ENCODE measurements at regions not wholly inside any gene's neighbourhood (a gene's known extent, or its start where the extent isn't known, plus 50 kb on each side); places are given as distances from the start of the nearest gene placed in this dataset.

GRCh38 chr5:7000310-7000709, 287.1 kb downstream of the TENT4A start:
- H3K4me1 ChIP-seq = no peaks in the 10 kb centered on the region
- H3K9me3 ChIP-seq = no peaks in the 10 kb centered on the region
- ATAC-seq (no peak), FAIRE-seq (no peak), DNase-seq (ENCODE audit: low read depth in 1 of 2, low spot score in 1 of 2) (no peak)
- no peak overlapping the region for H3K4me2 ChIP-seq
- ChIA-PET CTCF (no interaction called here), POLR2A (no interaction called here)
- WGBS (ENCODE audit: missing lambda C conversion rate) = 1% methylated on average over 4 of the region's 4 CpGs
- no peak overlapping the region for H3K27ac ChIP-seq
- no peak for TF ChIP-seq MAFK (IDR thresholded peaks at IDR 0.05; ENCODE audit: partially characterized antibody)
- no peak for TF ChIP-seq GATA3 (IDR thresholded peaks at IDR 0.05; ENCODE audit: borderline replicate concordance)
- no peak for TF ChIP-seq CBX2 (IDR thresholded peaks at IDR 0.05; ENCODE audit: borderline replicate concordance, low read depth)
- TF ChIP-seq RARB (CRISPR knock-in tag; IDR thresholded peaks at IDR 0.05) = no peak
- no peak for TF ChIP-seq TP53 (CRISPR knock-in tag; IDR thresholded peaks at IDR 0.05)
- TF ChIP-seq NFE2L2 (conservative IDR thresholded peaks at IDR 0.05; ENCODE audit: low read length) = no peak
- no peak for TF ChIP-seq CEBPB (IDR thresholded peaks at IDR 0.05)
- no peak overlapping the region for H3K4me3 ChIP-seq

DNA sequence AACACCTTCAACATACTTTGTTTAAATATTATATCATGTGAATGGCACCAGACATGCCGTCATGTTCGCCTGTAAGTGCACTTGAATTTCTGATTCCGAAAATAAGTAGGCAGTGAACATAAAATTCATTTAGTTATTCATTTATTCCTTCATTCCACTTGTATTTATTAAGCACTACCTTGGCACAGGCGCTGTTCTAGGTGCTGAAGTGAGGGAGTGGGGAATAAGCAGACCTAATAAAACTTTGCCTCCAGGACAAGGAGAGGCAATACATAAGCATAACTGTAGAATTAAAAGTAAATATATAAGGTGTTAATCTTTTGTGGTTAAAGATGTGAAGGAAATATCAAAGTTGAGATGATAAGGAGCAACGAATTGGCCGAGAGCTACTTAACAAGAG, 297.4 kb downstream of the TENT4A start:
- FAIRE-seq (no peak), DNase-seq (ENCODE audit: low read depth in 1 of 2, low spot score in 1 of 2) (no peak), ATAC-seq (no peak)
- H3K9me3 ChIP-seq = no peaks in the 10 kb centered on the region
- H3K27ac ChIP-seq = no peak overlapping the region
- ChIA-PET CTCF (interaction anchor here (1.1 kb wide), 1 partner anchor 19 kb away, joined by 3 read pairs; no protein-coding TSS in a partner anchor), POLR2A (no interaction called here)
- no peak overlapping the region for H3K4me2 ChIP-seq
- TF ChIP-seq, protein P1, sequence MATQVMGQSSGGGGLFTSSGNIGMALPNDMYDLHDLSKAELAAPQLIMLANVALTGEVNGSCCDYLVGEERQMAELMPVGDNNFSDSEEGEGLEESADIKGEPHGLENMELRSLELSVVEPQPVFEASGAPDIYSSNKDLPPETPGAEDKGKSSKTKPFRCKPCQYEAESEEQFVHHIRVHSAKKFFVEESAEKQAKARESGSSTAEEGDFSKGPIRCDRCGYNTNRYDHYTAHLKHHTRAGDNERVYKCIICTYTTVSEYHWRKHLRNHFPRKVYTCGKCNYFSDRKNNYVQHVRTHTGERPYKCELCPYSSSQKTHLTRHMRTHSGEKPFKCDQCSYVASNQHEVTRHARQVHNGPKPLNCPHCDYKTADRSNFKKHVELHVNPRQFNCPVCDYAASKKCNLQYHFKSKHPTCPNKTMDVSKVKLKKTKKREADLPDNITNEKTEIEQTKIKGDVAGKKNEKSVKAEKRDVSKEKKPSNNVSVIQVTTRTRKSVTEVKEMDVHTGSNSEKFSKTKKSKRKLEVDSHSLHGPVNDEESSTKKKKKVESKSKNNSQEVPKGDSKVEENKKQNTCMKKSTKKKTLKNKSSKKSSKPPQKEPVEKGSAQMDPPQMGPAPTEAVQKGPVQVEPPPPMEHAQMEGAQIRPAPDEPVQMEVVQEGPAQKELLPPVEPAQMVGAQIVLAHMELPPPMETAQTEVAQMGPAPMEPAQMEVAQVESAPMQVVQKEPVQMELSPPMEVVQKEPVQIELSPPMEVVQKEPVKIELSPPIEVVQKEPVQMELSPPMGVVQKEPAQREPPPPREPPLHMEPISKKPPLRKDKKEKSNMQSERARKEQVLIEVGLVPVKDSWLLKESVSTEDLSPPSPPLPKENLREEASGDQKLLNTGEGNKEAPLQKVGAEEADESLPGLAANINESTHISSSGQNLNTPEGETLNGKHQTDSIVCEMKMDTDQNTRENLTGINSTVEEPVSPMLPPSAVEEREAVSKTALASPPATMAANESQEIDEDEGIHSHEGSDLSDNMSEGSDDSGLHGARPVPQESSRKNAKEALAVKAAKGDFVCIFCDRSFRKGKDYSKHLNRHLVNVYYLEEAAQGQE (IDR thresholded peaks at IDR 0.05) = peak; percentile 59; the same call in 1 of the 2 replicates
- TF ChIP-seq POLR2A (IDR thresholded peaks at IDR 0.05; ENCODE audit: low read length) = no peak
- no peak overlapping the region for H3K4me3 ChIP-seq
- WGBS (ENCODE audit: missing lambda C conversion rate) = 6% methylated on average over 6 of the region's 6 CpGs
- H3K4me1 ChIP-seq = no peaks in the 10 kb centered on the region

GRCh38 chr5:7012057-7012456, 298.8 kb downstream of the TENT4A start:
- no peak overlapping the region for H3K27ac ChIP-seq
- no peaks in the 10 kb centered on the region for H3K4me1 ChIP-seq
- no peak overlapping the region for H3K4me2 ChIP-seq
- no peak for TF ChIP-seq TP53 (CRISPR knock-in tag; IDR thresholded peaks at IDR 0.05)
- no peak for TF ChIP-seq TFCP2L1 (CRISPR knock-in tag; IDR thresholded peaks at IDR 0.05)
- no peak for TF ChIP-seq ZFP36 (IDR thresholded peaks at IDR 0.05; ENCODE audit: borderline replicate concordance, partially characterized antibody)
- no peak for TF ChIP-seq RARB (CRISPR knock-in tag; IDR thresholded peaks at IDR 0.05)
- no peak for TF ChIP-seq HOXB5 (CRISPR knock-in tag; IDR thresholded peaks at IDR 0.05)
- no peak for TF ChIP-seq SREBF2 (IDR thresholded peaks at IDR 0.05)
- TF ChIP-seq E2F6 (IDR thresholded peaks at IDR 0.05; ENCODE audit: borderline replicate concordance, low read depth) = no peak
- no peak for TF ChIP-seq ZSCAN20 (CRISPR knock-in tag; IDR thresholded peaks at IDR 0.05)
- no peak for TF ChIP-seq FOXS1 (CRISPR knock-in tag; IDR thresholded peaks at IDR 0.05)
- no peak for TF ChIP-seq MAFK (IDR thresholded peaks at IDR 0.05; ENCODE audit: partially characterized antibody)
- TF ChIP-seq GATA3 (IDR thresholded peaks at IDR 0.05; ENCODE audit: borderline replicate concordance) = no peak
- no peak for TF ChIP-seq NPAS2 (CRISPR knock-in tag; IDR thresholded peaks at IDR 0.05; ENCODE audit: borderline replicate concordance)
- TF ChIP-seq, protein P2, sequence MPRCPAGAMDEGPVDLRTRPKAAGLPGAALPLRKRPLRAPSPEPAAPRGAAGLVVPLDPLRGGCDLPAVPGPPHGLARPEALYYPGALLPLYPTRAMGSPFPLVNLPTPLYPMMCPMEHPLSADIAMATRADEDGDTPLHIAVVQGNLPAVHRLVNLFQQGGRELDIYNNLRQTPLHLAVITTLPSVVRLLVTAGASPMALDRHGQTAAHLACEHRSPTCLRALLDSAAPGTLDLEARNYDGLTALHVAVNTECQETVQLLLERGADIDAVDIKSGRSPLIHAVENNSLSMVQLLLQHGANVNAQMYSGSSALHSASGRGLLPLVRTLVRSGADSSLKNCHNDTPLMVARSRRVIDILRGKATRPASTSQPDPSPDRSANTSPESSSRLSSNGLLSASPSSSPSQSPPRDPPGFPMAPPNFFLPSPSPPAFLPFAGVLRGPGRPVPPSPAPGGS (IDR thresholded peaks at IDR 0.05) = no peak
- TF ChIP-seq HOXA7 (CRISPR knock-in tag; IDR thresholded peaks at IDR 0.05) = no peak
- TF ChIP-seq ZNF302 (CRISPR knock-in tag; IDR thresholded peaks at IDR 0.05) = no peak
- no peaks in the 10 kb centered on the region for H3K9me3 ChIP-seq
- FAIRE-seq (no peak), ATAC-seq (no peak), DNase-seq (ENCODE audit: low read depth in 1 of 2, low spot score in 1 of 2) (no peak)
- POLR2A ChIA-PET = no interaction called here
- no peak overlapping the region for H3K4me3 ChIP-seq
- CTCF ChIA-PET = interaction anchor here (0.6 kb wide), 1 partner anchor 115 kb away, joined by 3 read pairs; no protein-coding TSS in a partner anchor
- WGBS (ENCODE audit: missing lambda C conversion rate) = 11% methylated on average over 2 of the region's 2 CpGs

Data from A549 (cell line).